ENCODE measurements at regions not wholly inside any gene's neighbourhood (a gene's known extent, or its start where the extent isn't known, plus 50 kb on each side); places are given as distances from the start of the nearest gene placed in this dataset.
A peak's percentile ranks its signal among the peaks of the same experiment; 100 is the strongest.

GRCh38 chr7:25662841-25663800 lies 434.8 kb upstream of the NPVF start:
- intact Hi-C loops (cut with DNase I): loop anchor here (5.0 kb wide), 2 partner anchors 36 to 91 kb away; no protein-coding TSS in a partner anchor
- DNase-seq (ENCODE audit: missing footprints) (no peak), ATAC-seq (peak; percentile 81)

GRCh38 chr7:25663877-25664276 lies 435.6 kb upstream of the NPVF start:
- peak; percentile 60 for ATAC-seq
- no peak for DNase-seq (ENCODE audit: missing footprints)
- intact Hi-C loops (cut with DNase I): loop anchor here (5.0 kb wide), 2 partner anchors 37 to 92 kb away; no protein-coding TSS in a partner anchor

GRCh38 chr7:25664593-25664992 lies 436.3 kb upstream of the NPVF start:
- ATAC-seq (no peak), DNase-seq (ENCODE audit: missing footprints) (no peak)
- intact Hi-C loops (cut with DNase I): loop anchor here (5.0 kb wide), 2 partner anchors 37 to 92 kb away; no protein-coding TSS in a partner anchor

- ATAC-seq (no peak), DNase-seq (ENCODE audit: missing footprints) (no peak)
- intact Hi-C loops (cut with DNase I): loop anchor here (5.0 kb wide), 1 partner anchor 167 kb away; no protein-coding TSS in a partner anchor
Measured at GRCh38 chr7:25665374-25665773, 437.1 kb upstream of the NPVF start.

- intact Hi-C loops (cut with DNase I): loop anchor here (5.0 kb wide), 1 partner anchor 166 kb away; no protein-coding TSS in a partner anchor
- ATAC-seq (no peak), DNase-seq (ENCODE audit: missing footprints) (no peak)
Measured at GRCh38 chr7:25665903-25666670, 437.8 kb upstream of the NPVF start.

- ATAC-seq: no peak
- DNase-seq (ENCODE audit: missing footprints): no peak
- intact Hi-C loops (cut with DNase I): loop anchor here (5.0 kb wide), 1 partner anchor 166 kb away; no protein-coding TSS in a partner anchor
Measured at GRCh38 chr7:25666671-25667060, 438.4 kb upstream of the NPVF start.

- DNase-seq (ENCODE audit: missing footprints) (no peak), ATAC-seq (no peak)
- intact Hi-C loops (cut with DNase I): loop anchor here (5.0 kb wide), 1 partner anchor 163 kb away; no protein-coding TSS in a partner anchor
Measured at GRCh38 chr7:25669281-25669781, 441.0 kb upstream of the NPVF start.

GRCh38 chr7:25669961-25670841 lies 441.9 kb upstream of the NPVF start:
- ATAC-seq (peak; percentile 88), DNase-seq (ENCODE audit: missing footprints) (no peak)
- intact Hi-C loops (cut with DNase I): loop anchor here (5.0 kb wide), 1 partner anchor 162 kb away; no protein-coding TSS in a partner anchor

GRCh38 chr7:25671111-25671510 lies 442.8 kb upstream of the NPVF start:
- DNase-seq (ENCODE audit: missing footprints) (no peak), ATAC-seq (no peak)
- intact Hi-C loops (cut with DNase I): no loop called here

GRCh38 chr7:25672496-25672895 lies 444.2 kb upstream of the NPVF start:
- ATAC-seq (no peak), DNase-seq (ENCODE audit: missing footprints) (no peak)
- intact Hi-C loops (cut with DNase I): no loop called here

- DNase-seq (ENCODE audit: missing footprints): peak; percentile 74
- intact Hi-C loops (cut with DNase I): loop anchor here (5.0 kb wide), 1 partner anchor 166 kb away; no protein-coding TSS in a partner anchor
- ATAC-seq: peak; percentile 92
Measured at GRCh38 chr7:25675789-25676474, 447.6 kb upstream of the NPVF start.

- intact Hi-C loops (cut with DNase I): loop anchor here (5.0 kb wide), 1 partner anchor 165 kb away; no protein-coding TSS in a partner anchor
Measured at GRCh38 chr7:25677595-25677994, 449.3 kb upstream of the NPVF start.

GRCh38 chr7:25678215-25678614 lies 449.9 kb upstream of the NPVF start:
- intact Hi-C loops (cut with DNase I): loop anchor here (5.0 kb wide), 1 partner anchor 164 kb away; no protein-coding TSS in a partner anchor
- ATAC-seq: no peak
- DNase-seq (ENCODE audit: missing footprints): no peak

More at GRCh38 chr7:25677595-25677994, 449.3 kb upstream of the NPVF start:
- ATAC-seq: no peak
- no peak for DNase-seq (ENCODE audit: missing footprints)

GRCh38 chr7:25680636-25681035 lies 452.4 kb upstream of the NPVF start:
- DNase-seq (ENCODE audit: missing footprints) (no peak), ATAC-seq (no peak)
- intact Hi-C loops (cut with DNase I): no loop called here

GRCh38 chr7:25684360-25684759 lies 456.1 kb upstream of the NPVF start:
- DNase-seq (ENCODE audit: missing footprints): no peak
- intact Hi-C loops (cut with DNase I): no loop called here
- ATAC-seq: no peak

GRCh38 chr7:25686493-25686892 lies 458.2 kb upstream of the NPVF start:
- ATAC-seq: no peak
- intact Hi-C loops (cut with DNase I): no loop called here
- no peak for DNase-seq (ENCODE audit: missing footprints)

- intact Hi-C loops (cut with DNase I): no loop called here
- no peak for DNase-seq (ENCODE audit: missing footprints)
- ATAC-seq: no peak
Measured at GRCh38 chr7:25694211-25694610, 457.8 kb upstream of the NFE2L3 start.

Data from Right ventricle myocardium inferior (tissue), 1 donor.